Loucy (cell line): ENCODE measurements at regions not wholly inside any gene's neighbourhood (a gene's known extent, or its start where the extent isn't known, plus 50 kb on each side); places are given as distances from the start of the nearest gene placed in this dataset.

Source experiments
- H2AFZ ChIP-seq: fragments of 200-600 bp; sonication (generic); 2 replicates; pipeline ENCODE4 v1.6.0; 2016; ENCODE audit warnings: antibody characterized with exemption, mild to moderate bottlenecking, low read length, moderate library complexity
- H3F3A ChIP-seq: fragments of 200-600 bp; 2 replicates; pipeline ENCODE4 v1.6.0; 2016; ENCODE audit warnings: antibody characterized with exemption, low read depth, mild to moderate bottlenecking
- H3K27me3 ChIP-seq: fragments of 200-600 bp; sonication (generic); 2 replicates; pipeline ENCODE4 v1.6.1; 2014; ENCODE audit warnings: low read length, mild to moderate bottlenecking; ENCODE audit not compliant: insufficient read depth, poor library complexity, severe bottlenecking
- H3K36me3 ChIP-seq: fragments of 200-600 bp; sonication (generic); 2 replicates; pipeline ENCODE4 v1.6.1; 2016; ENCODE audit warnings: low read length; ENCODE audit not compliant: insufficient read depth
- H3K4me1 ChIP-seq: fragments of 200-600 bp; sonication (generic); 2 replicates; pipeline ENCODE4 v1.5.1; 2014; ENCODE audit warnings: low read length, mild to moderate bottlenecking; ENCODE audit not compliant: insufficient read depth, poor library complexity, severe bottlenecking
- H3K4me2 ChIP-seq: fragments of 200-600 bp; sonication (generic); 2 replicates; pipeline ENCODE4 v1.6.0; 2014; ENCODE audit warnings: antibody characterized with exemption, low read length, low read depth, mild to moderate bottlenecking; ENCODE audit not compliant: poor library complexity, severe bottlenecking
- H3K4me3 ChIP-seq: fragments of 200-600 bp; sonication (generic); 2 replicates; pipeline ENCODE4 v1.5.1; 2014; ENCODE audit warnings: low read length, mild to moderate bottlenecking, mixed read lengths; ENCODE audit not compliant: poor library complexity, severe bottlenecking
- H3K79me2 ChIP-seq: fragments of 200-600 bp; sonication (generic); 2 replicates; pipeline ENCODE4 v1.6.1; 2014; ENCODE audit warnings: low read length; ENCODE audit not compliant: insufficient read depth
- H3K9ac ChIP-seq: fragments of 200-600 bp; sonication (generic); 2 replicates; pipeline ENCODE4 v1.6.0; 2014; ENCODE audit warnings: mild to moderate bottlenecking, low read depth, low read length, moderate library complexity; ENCODE audit not compliant: poor library complexity, severe bottlenecking
- H3K9me2 ChIP-seq: fragments of 200-600 bp; sonication (generic); replicated peaks from 2 replicates; pipeline ENCODE4 v1.6.1; 2016; ENCODE audit warnings: low read depth, low read length, mixed read lengths
- H3K9me3 ChIP-seq: fragments of 200-600 bp; sonication (generic); 2 replicates; pipeline ENCODE4 v1.6.1; 2014; ENCODE audit warnings: mild to moderate bottlenecking, antibody characterized with exemption, low read length, low read depth; ENCODE audit not compliant: insufficient read depth
- H4K20me1 ChIP-seq: fragments of 200-600 bp; sonication (generic); 2 replicates; pipeline ENCODE4 v1.6.0; 2014; ENCODE audit warnings: antibody characterized with exemption, low read length, mild to moderate bottlenecking; ENCODE audit not compliant: insufficient read depth, poor library complexity, severe bottlenecking
- CTCF ChIP-seq: fragments of 200-600 bp; sonication (generic); conservative IDR thresholded peaks from 2 replicates; pipeline ENCODE4 v1.5.1; 2014; ENCODE audit warnings: mild to moderate bottlenecking, antibody characterized with exemption, low read length
- EZH2phosphoT487 ChIP-seq: fragments of 200-600 bp; IDR thresholded peaks from 2 replicates; pipeline ENCODE4 v1.6.1; 2018; ENCODE audit warnings: antibody characterized with exemption, mild to moderate bottlenecking, moderate library complexity, borderline replicate concordance

GRCh38 chr5:35377653-35378052 lies 147.4 kb upstream of the PRLR start:
- Histone ChIP-seq H4K20me1 (no peaks in the 10 kb centered on the region), H3F3A (no peaks in the 10 kb centered on the region), H3K27me3 (no peaks in the 10 kb centered on the region), H3K9me2 (no peaks in the 10 kb centered on the region), H3K79me2 (no peaks in the 10 kb centered on the region), H3K9me3 (no peaks in the 10 kb centered on the region), H3K4me3 (no peak overlapping the region), H3K4me2 (no peak overlapping the region), H3K9ac (no peak overlapping the region), H3K4me1 (no peaks in the 10 kb centered on the region), H2AFZ (no peak overlapping the region), H3K36me3 (no peaks in the 10 kb centered on the region)
- no peak for TF ChIP-seq EZH2phosphoT487
- no peak for TF ChIP-seq CTCF

GRCh38 chr5:35374584-35374983 lies 144.3 kb upstream of the PRLR start:
- H2AFZ ChIP-seq, result no peak overlapping the region
- H3K9me2 ChIP-seq, result no peaks in the 10 kb centered on the region
- no peak overlapping the region for H3K4me3 ChIP-seq
- H3K36me3 ChIP-seq, result no peaks in the 10 kb centered on the region
- H3K27me3 ChIP-seq, result no peaks in the 10 kb centered on the region
- no peak overlapping the region for H3K9ac ChIP-seq
- no peaks in the 10 kb centered on the region for H3F3A ChIP-seq
- TF ChIP-seq EZH2phosphoT487, result no peak
- TF ChIP-seq CTCF, result no peak
- no peaks in the 10 kb centered on the region for H3K79me2 ChIP-seq
- H3K4me1 ChIP-seq, result no peaks in the 10 kb centered on the region
- no peak overlapping the region for H3K4me2 ChIP-seq
- H3K9me3 ChIP-seq, result no peaks in the 10 kb centered on the region
- H4K20me1 ChIP-seq, result no peaks in the 10 kb centered on the region

- Histone ChIP-seq H3K4me3 (no peak overlapping the region), H3K36me3 (no peaks in the 10 kb centered on the region), H3K4me2 (no peak overlapping the region), H4K20me1 (no peaks in the 10 kb centered on the region), H3F3A (no peaks in the 10 kb centered on the region), H3K9me2 (no peaks in the 10 kb centered on the region), H3K79me2 (no peaks in the 10 kb centered on the region), H3K27me3 (no peaks in the 10 kb centered on the region), H2AFZ (no peak overlapping the region), H3K9ac (no peak overlapping the region), H3K9me3 (no peaks in the 10 kb centered on the region), H3K4me1 (no peaks in the 10 kb centered on the region)
- no peak for TF ChIP-seq EZH2phosphoT487
- TF ChIP-seq CTCF, result no peak
Observed at GRCh38 chr5:35373249-35373648, 143.0 kb upstream of the PRLR start.
